GM10248 (cell line): ENCODE measurements at regions not wholly inside any gene's neighbourhood (a gene's known extent, or its start where the extent isn't known, plus 50 kb on each side); places are given as distances from the start of the nearest gene placed in this dataset.

ENCODE experiments used
- CTCF ChIA-PET: fragments of 300-600 bp; sonication (Branson Sonifier 250); formaldehyde crosslinking; extraction: SDS; loops from one replicate; lab custom pipeline; 2021; ENCODE audit warnings: antibody characterized with exemption; lab: Yijun Ruan, JAX
- POLR2A ChIA-PET: fragments of 350-650 bp; sonication (Branson Sonifier 250); formaldehyde crosslinking; extraction: SDS; loops from one replicate; lab custom pipeline; 2020; ENCODE audit warnings: antibody characterized with exemption; lab: Yijun Ruan, JAX
- DNase-seq: peaks from one replicate; pipeline ENCODE4 v3.0.0; 2012; ENCODE audit errors: extremely low spot score
- TF ChIP-seq, protein P1 (sequence below): IDR thresholded peaks from 2 replicates; pipeline ENCODE4 v1.5.1; 2012; ENCODE audit warnings: mild to moderate bottlenecking, low read depth; ENCODE audit errors: extremely low read depth, missing control alignments, control extremely low read depth

DNA sequence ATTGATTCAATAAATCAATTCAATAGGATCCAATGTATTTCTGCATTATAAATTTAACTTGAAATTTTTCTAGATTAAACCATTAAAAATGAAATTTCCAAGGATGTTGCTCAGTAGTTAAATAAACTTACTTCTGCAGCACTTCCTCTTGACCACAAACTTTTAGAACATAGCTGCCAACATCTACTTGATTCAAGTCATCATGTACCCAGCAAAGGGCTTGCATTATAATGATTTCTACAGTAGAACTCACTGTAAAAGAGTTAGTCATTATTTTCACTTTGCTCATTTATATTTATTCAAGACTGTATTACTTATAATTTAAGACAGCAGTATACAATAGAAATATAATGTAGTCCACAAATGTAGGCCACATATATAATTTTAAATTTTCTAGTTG, 59.2 kb downstream of the PIK3C2A start:
- no peak for DNase-seq
- TF ChIP-seq, protein P1, sequence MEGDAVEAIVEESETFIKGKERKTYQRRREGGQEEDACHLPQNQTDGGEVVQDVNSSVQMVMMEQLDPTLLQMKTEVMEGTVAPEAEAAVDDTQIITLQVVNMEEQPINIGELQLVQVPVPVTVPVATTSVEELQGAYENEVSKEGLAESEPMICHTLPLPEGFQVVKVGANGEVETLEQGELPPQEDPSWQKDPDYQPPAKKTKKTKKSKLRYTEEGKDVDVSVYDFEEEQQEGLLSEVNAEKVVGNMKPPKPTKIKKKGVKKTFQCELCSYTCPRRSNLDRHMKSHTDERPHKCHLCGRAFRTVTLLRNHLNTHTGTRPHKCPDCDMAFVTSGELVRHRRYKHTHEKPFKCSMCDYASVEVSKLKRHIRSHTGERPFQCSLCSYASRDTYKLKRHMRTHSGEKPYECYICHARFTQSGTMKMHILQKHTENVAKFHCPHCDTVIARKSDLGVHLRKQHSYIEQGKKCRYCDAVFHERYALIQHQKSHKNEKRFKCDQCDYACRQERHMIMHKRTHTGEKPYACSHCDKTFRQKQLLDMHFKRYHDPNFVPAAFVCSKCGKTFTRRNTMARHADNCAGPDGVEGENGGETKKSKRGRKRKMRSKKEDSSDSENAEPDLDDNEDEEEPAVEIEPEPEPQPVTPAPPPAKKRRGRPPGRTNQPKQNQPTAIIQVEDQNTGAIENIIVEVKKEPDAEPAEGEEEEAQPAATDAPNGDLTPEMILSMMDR: no peak
- ChIA-PET POLR2A (no interaction called here), CTCF (no interaction called here)

DNA sequence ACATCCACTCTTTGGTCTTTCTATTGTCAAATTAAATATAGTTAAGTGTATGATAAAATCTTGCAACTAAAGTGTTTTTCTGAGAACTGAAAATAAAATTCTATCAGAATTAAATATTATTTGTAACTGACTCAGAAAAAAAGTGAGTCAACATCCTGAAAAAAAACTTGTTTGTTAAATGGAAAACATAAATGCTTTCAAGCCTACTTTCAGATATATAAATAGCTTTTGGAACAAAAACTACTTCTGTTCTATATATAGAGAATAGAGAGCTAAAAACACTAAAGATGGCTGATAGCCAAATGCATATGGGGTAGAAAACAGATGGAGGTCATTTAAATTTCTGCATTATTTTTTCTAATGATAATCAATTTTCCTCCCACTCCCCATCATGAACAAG, 61.8 kb downstream of the PIK3C2A start:
- DNase-seq: no peak
- ChIA-PET CTCF (no interaction called here), POLR2A (no interaction called here)
- TF ChIP-seq, protein P1: no peak

DNA sequence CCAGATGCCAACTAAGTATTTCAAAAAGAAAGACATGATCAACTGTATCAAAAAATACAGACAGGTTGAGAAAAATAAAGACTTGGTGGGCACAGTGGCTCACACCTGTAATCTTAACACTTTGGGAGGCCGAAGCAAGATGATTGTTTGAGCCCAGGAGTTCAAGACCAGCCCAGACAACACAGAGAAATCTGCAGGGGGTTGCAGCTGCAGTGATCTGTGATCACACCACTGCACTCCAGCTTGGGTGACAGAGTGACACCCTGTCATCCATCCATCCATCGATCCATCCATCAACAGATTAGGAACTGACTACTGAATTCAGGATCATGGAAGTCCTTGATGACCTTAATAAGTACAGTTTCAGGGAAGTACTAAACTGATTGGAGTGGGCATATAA, 65.0 kb upstream of the RPS13 start:
- ChIA-PET CTCF (interaction anchor here (2.0 kb wide), 1 partner anchor 9 kb away, joined by 6 read pairs; no protein-coding TSS in a partner anchor), POLR2A (no interaction called here)
- TF ChIP-seq, protein P1: no peak
- DNase-seq: no peak

DNA sequence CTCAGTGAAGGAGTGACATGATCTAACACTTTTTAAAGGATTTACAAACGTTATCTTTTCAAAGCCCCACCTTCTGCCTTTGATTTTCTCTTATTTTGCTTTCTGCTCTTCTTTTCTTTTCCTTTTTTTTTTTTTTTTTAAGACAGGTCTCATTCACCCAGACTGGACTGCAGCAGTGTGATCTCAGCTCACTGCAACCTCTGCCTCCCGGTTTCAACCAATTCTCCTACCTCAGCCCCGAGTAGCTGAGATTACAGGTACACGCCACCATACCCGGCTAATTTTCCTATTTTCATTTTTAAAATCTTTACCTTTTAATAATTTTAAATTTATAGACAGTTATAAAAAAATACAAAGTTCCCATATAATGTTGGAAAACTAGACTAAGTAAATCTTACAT, 63.7 kb upstream of the RPS13 start:
- CTCF ChIA-PET: interaction anchor here (1.2 to 2.0 kb wide), 4 partner anchors 10 to 78 kb away, joined by 3 to 6 read pairs (median 4); no protein-coding TSS in a partner anchor
- POLR2A ChIA-PET: no interaction called here
- TF ChIP-seq, protein P1: no peak
- DNase-seq: no peak

DNA sequence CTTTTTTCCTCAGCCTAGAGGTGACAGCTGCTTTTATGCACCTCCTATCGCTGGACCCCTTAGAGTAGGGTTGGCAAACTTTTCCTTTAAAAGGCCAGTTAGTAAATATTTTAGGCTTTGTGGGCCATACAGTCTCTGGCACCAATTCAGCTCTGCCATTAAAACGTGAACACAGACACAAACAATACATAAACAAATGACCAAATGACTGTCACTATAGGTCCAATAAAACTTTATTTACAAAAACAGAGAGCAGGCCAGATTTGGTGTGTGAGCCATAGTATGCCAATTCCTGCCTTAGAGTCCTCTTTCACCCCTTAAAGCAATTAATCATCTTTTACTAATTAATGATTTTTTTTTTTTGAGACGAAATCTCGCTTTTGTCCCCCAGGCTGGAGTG, 61.1 kb upstream of the RPS13 start:
- ChIA-PET CTCF (interaction anchor here (1.1 kb wide), 1 partner anchor 12 kb away, joined by 3 read pairs; no protein-coding TSS in a partner anchor), POLR2A (no interaction called here)
- TF ChIP-seq, protein P1: no peak
- no peak for DNase-seq

DNA sequence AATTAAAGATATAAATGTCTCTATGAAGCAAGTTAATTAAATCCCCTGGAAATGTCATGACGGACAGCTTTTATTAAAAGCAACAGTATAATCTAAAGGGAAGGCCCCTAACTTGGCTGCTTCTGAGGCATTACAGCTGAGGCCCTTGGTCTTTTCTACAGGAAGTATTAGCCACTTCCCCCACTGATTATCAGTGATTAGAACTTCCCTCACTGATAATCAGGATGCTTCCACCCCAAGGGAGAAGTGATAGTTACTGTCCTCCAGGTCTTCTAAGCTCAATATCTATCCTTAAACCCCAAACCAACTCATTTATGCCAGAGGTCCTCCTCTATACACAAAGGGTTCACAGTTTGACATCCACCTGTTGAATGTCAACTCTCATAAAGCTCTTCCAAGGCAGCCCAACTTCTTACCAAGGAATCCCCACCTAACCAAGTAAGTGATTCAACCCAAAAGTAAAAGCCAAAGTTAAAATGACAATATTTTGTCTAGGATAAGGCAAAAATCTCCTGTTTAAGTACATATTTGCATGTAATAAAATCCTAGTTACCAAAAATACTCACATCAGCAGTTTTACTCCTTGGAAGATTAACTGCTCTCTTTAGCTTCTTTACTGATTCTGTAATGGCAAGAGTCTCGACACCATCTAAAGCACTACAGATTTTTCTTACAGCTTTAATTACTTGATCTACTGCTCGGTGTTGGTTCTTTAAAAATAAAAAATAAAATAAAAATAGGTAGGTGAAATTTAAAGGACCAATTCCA, 58.6 kb upstream of the RPS13 start:
- ChIA-PET POLR2A (no interaction called here), CTCF (interaction anchor here (2.2 kb wide), 1 partner anchor 18 kb away, joined by 4 read pairs; no protein-coding TSS in a partner anchor)
- DNase-seq: no peak
- TF ChIP-seq, protein P1: no peak
